Superior temporal gyrus (tissue), 1 donor: ENCODE measurements at regions not wholly inside any gene's neighbourhood (a gene's known extent, or its start where the extent isn't known, plus 50 kb on each side); places are given as distances from the start of the nearest gene placed in this dataset.
"Not testable (repeated sequence)": the region's sequence is repeated elsewhere in the genome, so short reads cannot be mapped to it uniquely, and the experiment has no call there.

Source experiments
- DNase-seq: peaks from one replicate; pipeline ENCODE4 v3.0.0-alpha.2; 2016; ENCODE audit errors: extremely low spot score

GRCh38 chr10:53209944-53210611 is 437.5 kb upstream of the MBL2 start:
- peak; percentile 54 for DNase-seq

GRCh38 chr10:53183733-53184132 is 411.1 kb upstream of the MBL2 start:
- no peak for DNase-seq

GRCh38 chr10:53177468-53177867 is 404.9 kb upstream of the MBL2 start:
- DNase-seq = no peak

- DNase-seq = no peak
Measured at GRCh38 chr10:53166325-53166724, 393.7 kb upstream of the MBL2 start.

GRCh38 chr10:53162856-53163255 is 390.3 kb upstream of the MBL2 start:
- no peak for DNase-seq

- no peak for DNase-seq
Measured at GRCh38 chr10:53161231-53161630, 388.6 kb upstream of the MBL2 start.

GRCh38 chr10:53155674-53156073 is 383.1 kb upstream of the MBL2 start:
- DNase-seq = not testable (repeated sequence)

- DNase-seq = no peak
Measured at GRCh38 chr10:53153831-53154230, 381.2 kb upstream of the MBL2 start.

- no peak for DNase-seq
Measured at GRCh38 chr10:53140506-53140905, 367.9 kb upstream of the MBL2 start.

GRCh38 chr10:53135897-53136253 is 363.3 kb upstream of the MBL2 start:
- DNase-seq = no peak

- DNase-seq = no peak
Measured at GRCh38 chr10:53135213-53135896, 362.8 kb upstream of the MBL2 start.

- no peak for DNase-seq
Measured at GRCh38 chr10:53134050-53134449, 361.5 kb upstream of the MBL2 start.

- DNase-seq = no peak
Measured at GRCh38 chr10:53130337-53130736, 357.8 kb upstream of the MBL2 start.

GRCh38 chr10:53127686-53128085 is 355.1 kb upstream of the MBL2 start:
- no peak for DNase-seq

GRCh38 chr10:53123311-53123710 is 350.7 kb upstream of the MBL2 start:
- no peak for DNase-seq

GRCh38 chr10:53122281-53122680 is 349.7 kb upstream of the MBL2 start:
- DNase-seq = no peak

- no peak for DNase-seq
Measured at GRCh38 chr10:53115660-53116059, 343.1 kb upstream of the MBL2 start.

- DNase-seq = no peak
Measured at GRCh38 chr10:53111529-53111928, 338.9 kb upstream of the MBL2 start.

GRCh38 chr10:53109320-53109719 is 336.7 kb upstream of the MBL2 start:
- DNase-seq = no peak

- DNase-seq = no peak
Measured at GRCh38 chr10:53108317-53108934, 335.8 kb upstream of the MBL2 start.

- DNase-seq = no peak
Measured at GRCh38 chr10:53107711-53108110, 335.1 kb upstream of the MBL2 start.

- DNase-seq = no peak
Measured at GRCh38 chr10:53102424-53102823, 329.8 kb upstream of the MBL2 start.

- no peak for DNase-seq
Measured at GRCh38 chr10:53093878-53094277, 321.3 kb upstream of the MBL2 start.
